ENCODE measurements at regions not wholly inside any gene's neighbourhood (a gene's known extent, or its start where the extent isn't known, plus 50 kb on each side); places are given as distances from the start of the nearest gene placed in this dataset.

- TF ChIP-seq FOXM1 (IDR thresholded peaks at IDR 0.05; ENCODE audit: borderline replicate concordance, low read depth) (no peak), CEBPB (IDR thresholded peaks at IDR 0.05) (no peak), EP300 (IDR thresholded peaks at IDR 0.05; ENCODE audit: borderline replicate concordance) (no peak), NFIC (IDR thresholded peaks at IDR 0.05) (no peak)
Measured at GRCh38 chr7:155901176-155901575, 88.9 kb upstream of the SHH start.

GRCh38 chr7:155899596-155899995 is 87.3 kb upstream of the SHH start:
- TF ChIP-seq USF1 (IDR thresholded peaks at IDR 0.05) (no peak), CEBPB (IDR thresholded peaks at IDR 0.05) (no peak), RAD21 (IDR thresholded peaks at IDR 0.05; ENCODE audit: low read depth) (no peak), FOXM1 (IDR thresholded peaks at IDR 0.05; ENCODE audit: borderline replicate concordance, low read depth) (no peak), TAF1 (IDR thresholded peaks at IDR 0.05; ENCODE audit: low read depth) (no peak), YY1 (IDR thresholded peaks at IDR 0.05; ENCODE audit: low read depth) (no peak), NFIC (IDR thresholded peaks at IDR 0.05) (no peak), TCF12 (IDR thresholded peaks at IDR 0.05; ENCODE audit: low read depth) (no peak), CREB1 (IDR thresholded peaks at IDR 0.05; ENCODE audit: low read depth) (no peak), ZBTB7A (IDR thresholded peaks at IDR 0.05; ENCODE audit: low read depth) (no peak), TEAD4 (IDR thresholded peaks at IDR 0.05) (no peak), EGR1 (IDR thresholded peaks at IDR 0.05) (no peak), MAX (IDR thresholded peaks at IDR 0.05) (no peak), EP300 (IDR thresholded peaks at IDR 0.05; ENCODE audit: borderline replicate concordance) (no peak), REST (IDR thresholded peaks at IDR 0.05; ENCODE audit: low read depth) (no peak)

GRCh38 chr7:155897758-155898386 is 85.6 kb upstream of the SHH start:
- no peak for TF ChIP-seq REST (IDR thresholded peaks at IDR 0.05; ENCODE audit: low read depth)
- no peak for TF ChIP-seq EP300 (IDR thresholded peaks at IDR 0.05; ENCODE audit: borderline replicate concordance)
- TF ChIP-seq CREB1 (IDR thresholded peaks at IDR 0.05; ENCODE audit: low read depth), result no peak
- no peak for TF ChIP-seq TAF1 (IDR thresholded peaks at IDR 0.05; ENCODE audit: low read depth)
- TF ChIP-seq RAD21 (IDR thresholded peaks at IDR 0.05; ENCODE audit: low read depth), result no peak
- no peak for TF ChIP-seq CEBPB (IDR thresholded peaks at IDR 0.05)
- TF ChIP-seq TCF12 (IDR thresholded peaks at IDR 0.05; ENCODE audit: low read depth), result no peak
- no peak for TF ChIP-seq EGR1 (IDR thresholded peaks at IDR 0.05)
- TF ChIP-seq NFIC (IDR thresholded peaks at IDR 0.05), result no peak
- no peak for TF ChIP-seq TEAD4 (IDR thresholded peaks at IDR 0.05)
- no peak for TF ChIP-seq FOXM1 (IDR thresholded peaks at IDR 0.05; ENCODE audit: borderline replicate concordance, low read depth)
- TF ChIP-seq MAX (IDR thresholded peaks at IDR 0.05), result no peak
- TF ChIP-seq YY1 (IDR thresholded peaks at IDR 0.05; ENCODE audit: low read depth), result no peak
- no peak for TF ChIP-seq ZBTB7A (IDR thresholded peaks at IDR 0.05; ENCODE audit: low read depth)

- TF ChIP-seq EGR1 (IDR thresholded peaks at IDR 0.05) (no peak), CREB1 (IDR thresholded peaks at IDR 0.05; ENCODE audit: low read depth) (no peak), TAF1 (IDR thresholded peaks at IDR 0.05; ENCODE audit: low read depth) (no peak), FOXM1 (IDR thresholded peaks at IDR 0.05; ENCODE audit: borderline replicate concordance, low read depth) (no peak), YY1 (IDR thresholded peaks at IDR 0.05; ENCODE audit: low read depth) (no peak), TCF12 (IDR thresholded peaks at IDR 0.05; ENCODE audit: low read depth) (no peak), MAX (IDR thresholded peaks at IDR 0.05) (no peak), CEBPB (IDR thresholded peaks at IDR 0.05) (no peak), REST (IDR thresholded peaks at IDR 0.05; ENCODE audit: low read depth) (no peak), RAD21 (IDR thresholded peaks at IDR 0.05; ENCODE audit: low read depth) (no peak), TEAD4 (IDR thresholded peaks at IDR 0.05) (no peak), EP300 (IDR thresholded peaks at IDR 0.05; ENCODE audit: borderline replicate concordance) (no peak), NFIC (IDR thresholded peaks at IDR 0.05) (no peak), USF1 (IDR thresholded peaks at IDR 0.05) (no peak), ZBTB7A (IDR thresholded peaks at IDR 0.05; ENCODE audit: low read depth) (no peak)
Measured at GRCh38 chr7:155896531-155897263, 84.4 kb upstream of the SHH start.

Data from Ishikawa (cell line).